HCT116 (cell line): ENCODE measurements at regions not wholly inside any gene's neighbourhood (a gene's known extent, or its start where the extent isn't known, plus 50 kb on each side); places are given as distances from the start of the nearest gene placed in this dataset.

Source experiments
- ATAC-seq: fragments of 200-7000 bp; cut with Tn5 transposase; 2 replicates; pipeline ENCODE4 v1.9.1; 2020; ENCODE audit warnings: mild to moderate bottlenecking, moderate library complexity
- BruUV-seq: library from RNA; stranded (reverse); fragments of 400-500 nt; replicated peaks from 2 replicates; lab custom pipeline; 2021; lab: Mats Ljungman, UMichigan
- CTCF ChIA-PET: fragments of 300-600 bp; sonication (Branson Sonifier 250); formaldehyde crosslinking; loops from one replicate; lab custom pipeline; 2021; ENCODE audit warnings: antibody characterized with exemption; lab: Charles Lee
- POLR2A ChIA-PET: fragments of 300-600, 350-600 bp; sonication (Branson Sonifier 250); formaldehyde crosslinking; loops from one replicate; lab custom pipeline; 2021; ENCODE audit warnings: antibody characterized with exemption; lab: Charles Lee
- RAD21 ChIA-PET, 2 experiments: fragments of 300-600 bp; sonication (Branson Sonifier 250); formaldehyde crosslinking; loops; one replicate each; lab custom pipeline; 2023; ENCODE audit warnings: low total read pairs in 2 of 2; ENCODE audit not compliant: uncharacterized antibody in 2 of 2, unreplicated experiment in 2 of 2, low non-redundant PET in 1 of 2; lab: Charles Lee
- DNase-seq: peaks from one replicate; pipeline ENCODE4 v3.0.0-alpha.2; 2010; ENCODE audit warnings: low read depth, low spot score
- H2AFZ ChIP-seq: fragments of 200-600 bp; shearing (Covaris generic), sonication (generic); 2 replicates; pipeline ENCODE4 v1.6.1; 2017; ENCODE audit warnings: low read depth, mixed run types, mixed read lengths, antibody characterized with exemption, low read length; ENCODE audit not compliant: poor library complexity, severe bottlenecking
- H3K27ac ChIP-seq: 2 replicates; pipeline ENCODE4 v1.5.1; 2012; ENCODE audit warnings: low read depth, low read length
- H3K27me3 ChIP-seq: fragments of 200-600 bp; sonication (generic); 2 replicates; pipeline ENCODE4 v1.6.1; 2016; ENCODE audit warnings: mixed run types, low read length, mixed read lengths; ENCODE audit not compliant: insufficient read depth
- H3K36me3 ChIP-seq, 2 experiments: fragments of 200-500 bp in 1 of 2; fragments of 200-600 bp in 1 of 2; sonication (Bioruptor generic) in 1 of 2; sonication (generic) in 1 of 2; 2 replicates each; pipeline versions ENCODE4 v1.5.1 to v1.6.1; 2014 to 2016; ENCODE audit warnings: low read length in 2 of 2, inconsistent platforms in 1 of 2, mixed read lengths in 1 of 2, mixed run types in 1 of 2; ENCODE audit not compliant: insufficient read depth in 2 of 2, control insufficient read depth in 1 of 2
- H3K4me1 ChIP-seq, 2 experiments: fragments of 200-600 bp in 1 of 2; sonication (generic) in 1 of 2; 2 replicates each; pipeline versions ENCODE4 v1.5.1 to v1.6.1; 2012 to 2017; ENCODE audit warnings: low read length in 2 of 2, inconsistent platforms in 1 of 2, mild to moderate bottlenecking in 1 of 2, mixed read lengths in 1 of 2, mixed run types in 1 of 2, moderate library complexity in 1 of 2; ENCODE audit not compliant: insufficient read depth in 2 of 2, control insufficient read depth in 1 of 2
- H3K4me2 ChIP-seq: fragments of 200-600 bp; sonication (generic); 2 replicates; pipeline ENCODE4 v1.6.1; 2017; ENCODE audit warnings: mixed run types, low read length, mixed read lengths
- H3K4me3 ChIP-seq, 2 experiments: fragments of 200-600 bp in 1 of 2; sonication (generic) in 1 of 2; replicated peaks in 1 of 2; 2 replicates each; pipeline ENCODE4 v1.5.1; 2011 to 2016; ENCODE audit warnings: low read length in 2 of 2, control low read depth in 1 of 2, low read depth in 1 of 2, mild to moderate bottlenecking in 1 of 2, mixed read lengths in 1 of 2, mixed run types in 1 of 2
- H3K79me2 ChIP-seq: fragments of 200-600 bp; sonication (generic); 2 replicates; pipeline ENCODE4 v1.6.1; 2017; ENCODE audit warnings: mild to moderate bottlenecking, mixed run types, low read length, moderate library complexity, mixed read lengths; ENCODE audit not compliant: insufficient read depth
- H3K9ac ChIP-seq: fragments of 200-600 bp; sonication (generic); 2 replicates; pipeline ENCODE4 v1.6.1; 2016; ENCODE audit warnings: low read length, mixed read lengths
- H3K9me2 ChIP-seq: fragments of 200-600 bp; sonication (generic), shearing (Covaris generic); 2 replicates; pipeline ENCODE4 v1.6.1; 2017; ENCODE audit warnings: mixed run types, mild to moderate bottlenecking, moderate library complexity; ENCODE audit not compliant: insufficient read depth
- H3K9me3 ChIP-seq, 2 experiments: fragments of 200-500 bp in 1 of 2; fragments of 200-600 bp in 1 of 2; sonication (Bioruptor generic) in 1 of 2; sonication (generic) in 1 of 2; 2 replicates each; pipeline ENCODE4 v1.6.1; 2014 to 2017; ENCODE audit warnings: low read length in 2 of 2, mixed read lengths in 2 of 2, inconsistent platforms in 1 of 2, low read depth in 1 of 2, mild to moderate bottlenecking in 1 of 2, mixed run types in 1 of 2, moderate library complexity in 1 of 2; ENCODE audit not compliant: control insufficient read depth in 1 of 2, insufficient read depth in 1 of 2
- H4K20me1 ChIP-seq: fragments of 200-600 bp; sonication (generic), shearing (Covaris generic); 2 replicates; pipeline ENCODE4 v1.6.1; 2017; ENCODE audit warnings: mixed run types, mild to moderate bottlenecking, moderate library complexity; ENCODE audit not compliant: insufficient read depth
- CEBPB ChIP-seq: IDR thresholded peaks from 2 replicates; pipeline ENCODE4 v1.6.1; 2012; ENCODE audit warnings: low read depth
- EGR1 ChIP-seq: IDR thresholded peaks from 2 replicates; pipeline ENCODE4 v1.6.1; 2012; ENCODE audit warnings: low read depth
- EZH2 ChIP-seq: fragments of 200-600 bp; sonication (generic); IDR thresholded peaks from 2 replicates; pipeline ENCODE4 v1.6.1; 2017; ENCODE audit warnings: antibody characterized with exemption, mixed run types
- JUND ChIP-seq: IDR thresholded peaks from 2 replicates; pipeline ENCODE4 v1.6.1; 2012
- POLR2A ChIP-seq: IDR thresholded peaks from 2 replicates; pipeline ENCODE4 v1.7.0; 2011; ENCODE audit warnings: borderline replicate concordance; ENCODE audit not compliant: insufficient read depth, insufficient read length; ENCODE audit errors: extremely low read depth
- POLR2AphosphoS5 ChIP-seq: IDR thresholded peaks from 2 replicates; pipeline ENCODE4 v1.6.1; 2011; ENCODE audit warnings: mild to moderate bottlenecking, low read depth, low read length, moderate library complexity
- RAD21 ChIP-seq: IDR thresholded peaks from 2 replicates; pipeline ENCODE4 v1.6.1; 2012; ENCODE audit warnings: low read depth, mild to moderate bottlenecking
- SIN3A ChIP-seq: IDR thresholded peaks from 2 replicates; pipeline ENCODE4 v1.6.1; 2012; ENCODE audit warnings: low read depth
- YY1 ChIP-seq: IDR thresholded peaks from 2 replicates; pipeline ENCODE4 v1.6.1; 2011; ENCODE audit warnings: low read length, low read depth, moderate library complexity, mild to moderate bottlenecking; ENCODE audit not compliant: insufficient replicate concordance; ENCODE audit errors: extremely low read depth
- ZNF274 ChIP-seq: fragments of 200-500 bp; sonication (Bioruptor generic); IDR thresholded peaks from 2 replicates; pipeline ENCODE4 v1.6.1; 2014; ENCODE audit warnings: mild to moderate bottlenecking, low read depth, low read length, inconsistent platforms
- intact Hi-C: fragments of 100-400 bp; cut with micrococcal nuclease; formaldehyde crosslinking; loops from 2 replicates; pipeline ENCODE4 v1.10.0; 2022
- TF ChIP-seq, protein P1 (sequence below), 3 experiments: fragments of 200-600 bp in 1 of 3; sonication (generic) in 1 of 3; IDR thresholded peaks in 2 of 3; conservative IDR thresholded peaks in 1 of 3; 2 replicates each; pipeline ENCODE4 v1.5.1; 2012 to 2017; ENCODE audit warnings: low read depth in 2 of 3, low read length in 2 of 3, antibody characterized with exemption in 1 of 3, borderline replicate concordance in 1 of 3, control low read depth in 1 of 3, mild to moderate bottlenecking in 1 of 3, mixed read lengths in 1 of 3, mixed run types in 1 of 3, moderate library complexity in 1 of 3; ENCODE audit not compliant: insufficient read depth in 1 of 3
- TF ChIP-seq, protein P2 (sequence below): IDR thresholded peaks from 2 replicates; pipeline ENCODE4 v1.6.1; 2012
- TF ChIP-seq, protein P3 (sequence below): IDR thresholded peaks from 2 replicates; pipeline ENCODE4 v1.6.1; 2012
- TF ChIP-seq, protein P4 (sequence below): IDR thresholded peaks from 2 replicates; pipeline ENCODE4 v1.6.1; 2011; ENCODE audit warnings: mild to moderate bottlenecking, low read length, moderate library complexity; ENCODE audit not compliant: insufficient replicate concordance; ENCODE audit errors: extremely low read depth
- TF ChIP-seq, protein P5 (sequence below): IDR thresholded peaks from 2 replicates; pipeline ENCODE4 v1.6.1; 2012; ENCODE audit warnings: low read depth

DNA sequence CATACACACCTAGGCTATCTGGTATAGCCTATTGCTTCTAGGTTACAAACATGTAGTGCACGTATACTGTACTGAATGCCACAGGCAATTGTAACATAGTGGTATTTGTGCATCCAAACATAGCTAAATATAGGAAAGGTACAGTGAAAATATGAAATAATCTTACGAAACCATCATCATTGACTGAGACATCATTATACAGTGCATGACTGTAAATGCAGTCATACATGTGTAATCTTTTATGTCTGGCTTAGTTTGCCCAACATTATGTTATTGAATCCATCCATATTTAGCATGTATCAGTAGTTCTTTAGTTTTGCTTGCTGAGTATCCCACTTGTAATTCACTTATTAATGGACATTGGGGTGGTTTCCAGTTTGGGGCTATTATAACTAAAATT lies 124.9 kb downstream of the CYLD start:
- no TSS peak for BruUV-seq
- H3K79me2 ChIP-seq = no peaks in the 10 kb centered on the region
- no peaks in the 10 kb centered on the region for H3K27me3 ChIP-seq
- ChIA-PET RAD21 (no interaction called here), CTCF (no interaction called here), POLR2A (no interaction called here)
- H3K4me2 ChIP-seq = no peak overlapping the region
- no peak overlapping the region for H2AFZ ChIP-seq
- H3K9me2 ChIP-seq = no peaks in the 10 kb centered on the region
- no peak overlapping the region for H3K27ac ChIP-seq
- H4K20me1 ChIP-seq = no peaks in the 10 kb centered on the region
- H3K4me1 ChIP-seq = peaks cover 8 to 11% of the 10 kb centered on the region in 2 experiments
- DNase-seq (no peak), ATAC-seq (no peak)
- TF ChIP-seq POLR2AphosphoS5 = no peak
- no peak for TF ChIP-seq RAD21
- TF ChIP-seq, protein P1, sequence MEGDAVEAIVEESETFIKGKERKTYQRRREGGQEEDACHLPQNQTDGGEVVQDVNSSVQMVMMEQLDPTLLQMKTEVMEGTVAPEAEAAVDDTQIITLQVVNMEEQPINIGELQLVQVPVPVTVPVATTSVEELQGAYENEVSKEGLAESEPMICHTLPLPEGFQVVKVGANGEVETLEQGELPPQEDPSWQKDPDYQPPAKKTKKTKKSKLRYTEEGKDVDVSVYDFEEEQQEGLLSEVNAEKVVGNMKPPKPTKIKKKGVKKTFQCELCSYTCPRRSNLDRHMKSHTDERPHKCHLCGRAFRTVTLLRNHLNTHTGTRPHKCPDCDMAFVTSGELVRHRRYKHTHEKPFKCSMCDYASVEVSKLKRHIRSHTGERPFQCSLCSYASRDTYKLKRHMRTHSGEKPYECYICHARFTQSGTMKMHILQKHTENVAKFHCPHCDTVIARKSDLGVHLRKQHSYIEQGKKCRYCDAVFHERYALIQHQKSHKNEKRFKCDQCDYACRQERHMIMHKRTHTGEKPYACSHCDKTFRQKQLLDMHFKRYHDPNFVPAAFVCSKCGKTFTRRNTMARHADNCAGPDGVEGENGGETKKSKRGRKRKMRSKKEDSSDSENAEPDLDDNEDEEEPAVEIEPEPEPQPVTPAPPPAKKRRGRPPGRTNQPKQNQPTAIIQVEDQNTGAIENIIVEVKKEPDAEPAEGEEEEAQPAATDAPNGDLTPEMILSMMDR (IDR thresholded peaks at IDR 0.05 in 2 of 3, conservative IDR thresholded peaks at IDR 0.05 in 1 of 3; ENCODE audit: borderline replicate concordance in 1 of 3, insufficient read depth in 1 of 3, low read depth in 2 of 3, low read length in 2 of 3) = no peak
- no peak for TF ChIP-seq YY1
- TF ChIP-seq JUND = no peak
- no peak for TF ChIP-seq POLR2A
- TF ChIP-seq, protein P2, sequence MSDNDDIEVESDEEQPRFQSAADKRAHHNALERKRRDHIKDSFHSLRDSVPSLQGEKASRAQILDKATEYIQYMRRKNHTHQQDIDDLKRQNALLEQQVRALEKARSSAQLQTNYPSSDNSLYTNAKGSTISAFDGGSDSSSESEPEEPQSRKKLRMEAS = no peak
- TF ChIP-seq EZH2 = no peak
- no peak for TF ChIP-seq SIN3A
- TF ChIP-seq, protein P3, sequence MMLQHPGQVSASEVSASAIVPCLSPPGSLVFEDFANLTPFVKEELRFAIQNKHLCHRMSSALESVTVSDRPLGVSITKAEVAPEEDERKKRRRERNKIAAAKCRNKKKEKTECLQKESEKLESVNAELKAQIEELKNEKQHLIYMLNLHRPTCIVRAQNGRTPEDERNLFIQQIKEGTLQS = no peak
- TF ChIP-seq EGR1 = no peak
- TF ChIP-seq, protein P4, sequence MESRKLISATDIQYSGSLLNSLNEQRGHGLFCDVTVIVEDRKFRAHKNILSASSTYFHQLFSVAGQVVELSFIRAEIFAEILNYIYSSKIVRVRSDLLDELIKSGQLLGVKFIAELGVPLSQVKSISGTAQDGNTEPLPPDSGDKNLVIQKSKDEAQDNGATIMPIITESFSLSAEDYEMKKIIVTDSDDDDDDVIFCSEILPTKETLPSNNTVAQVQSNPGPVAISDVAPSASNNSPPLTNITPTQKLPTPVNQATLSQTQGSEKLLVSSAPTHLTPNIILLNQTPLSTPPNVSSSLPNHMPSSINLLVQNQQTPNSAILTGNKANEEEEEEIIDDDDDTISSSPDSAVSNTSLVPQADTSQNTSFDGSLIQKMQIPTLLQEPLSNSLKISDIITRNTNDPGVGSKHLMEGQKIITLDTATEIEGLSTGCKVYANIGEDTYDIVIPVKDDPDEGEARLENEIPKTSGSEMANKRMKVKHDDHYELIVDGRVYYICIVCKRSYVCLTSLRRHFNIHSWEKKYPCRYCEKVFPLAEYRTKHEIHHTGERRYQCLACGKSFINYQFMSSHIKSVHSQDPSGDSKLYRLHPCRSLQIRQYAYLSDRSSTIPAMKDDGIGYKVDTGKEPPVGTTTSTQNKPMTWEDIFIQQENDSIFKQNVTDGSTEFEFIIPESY = no peak
- TF ChIP-seq ZNF274 = no peak
- TF ChIP-seq, protein P5, sequence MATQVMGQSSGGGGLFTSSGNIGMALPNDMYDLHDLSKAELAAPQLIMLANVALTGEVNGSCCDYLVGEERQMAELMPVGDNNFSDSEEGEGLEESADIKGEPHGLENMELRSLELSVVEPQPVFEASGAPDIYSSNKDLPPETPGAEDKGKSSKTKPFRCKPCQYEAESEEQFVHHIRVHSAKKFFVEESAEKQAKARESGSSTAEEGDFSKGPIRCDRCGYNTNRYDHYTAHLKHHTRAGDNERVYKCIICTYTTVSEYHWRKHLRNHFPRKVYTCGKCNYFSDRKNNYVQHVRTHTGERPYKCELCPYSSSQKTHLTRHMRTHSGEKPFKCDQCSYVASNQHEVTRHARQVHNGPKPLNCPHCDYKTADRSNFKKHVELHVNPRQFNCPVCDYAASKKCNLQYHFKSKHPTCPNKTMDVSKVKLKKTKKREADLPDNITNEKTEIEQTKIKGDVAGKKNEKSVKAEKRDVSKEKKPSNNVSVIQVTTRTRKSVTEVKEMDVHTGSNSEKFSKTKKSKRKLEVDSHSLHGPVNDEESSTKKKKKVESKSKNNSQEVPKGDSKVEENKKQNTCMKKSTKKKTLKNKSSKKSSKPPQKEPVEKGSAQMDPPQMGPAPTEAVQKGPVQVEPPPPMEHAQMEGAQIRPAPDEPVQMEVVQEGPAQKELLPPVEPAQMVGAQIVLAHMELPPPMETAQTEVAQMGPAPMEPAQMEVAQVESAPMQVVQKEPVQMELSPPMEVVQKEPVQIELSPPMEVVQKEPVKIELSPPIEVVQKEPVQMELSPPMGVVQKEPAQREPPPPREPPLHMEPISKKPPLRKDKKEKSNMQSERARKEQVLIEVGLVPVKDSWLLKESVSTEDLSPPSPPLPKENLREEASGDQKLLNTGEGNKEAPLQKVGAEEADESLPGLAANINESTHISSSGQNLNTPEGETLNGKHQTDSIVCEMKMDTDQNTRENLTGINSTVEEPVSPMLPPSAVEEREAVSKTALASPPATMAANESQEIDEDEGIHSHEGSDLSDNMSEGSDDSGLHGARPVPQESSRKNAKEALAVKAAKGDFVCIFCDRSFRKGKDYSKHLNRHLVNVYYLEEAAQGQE = no peak
- TF ChIP-seq CEBPB = no peak
- intact Hi-C loops = no loop called here
- H3K9ac ChIP-seq = no peak overlapping the region
- H3K4me3 ChIP-seq = no peak overlapping the region
- H3K36me3 ChIP-seq = no peaks in the 10 kb centered on the region
- H3K9me3 ChIP-seq = no peaks in the 10 kb centered on the region
